GM12872 (cell line): ENCODE measurements at regions not wholly inside any gene's neighbourhood (a gene's known extent, or its start where the extent isn't known, plus 50 kb on each side); places are given as distances from the start of the nearest gene placed in this dataset.

Source experiments
- TF ChIP-seq, protein P1 (sequence below): IDR thresholded peaks from 3 replicates; pipeline ENCODE4 v1.5.1; 2011; ENCODE audit warnings: low read depth, mild to moderate bottlenecking, low read length, moderate library complexity; ENCODE audit not compliant: insufficient read depth

GRCh38 chr18:73286584-73286983, 418.8 kb upstream of the NETO1 start:
- TF ChIP-seq, protein P1, sequence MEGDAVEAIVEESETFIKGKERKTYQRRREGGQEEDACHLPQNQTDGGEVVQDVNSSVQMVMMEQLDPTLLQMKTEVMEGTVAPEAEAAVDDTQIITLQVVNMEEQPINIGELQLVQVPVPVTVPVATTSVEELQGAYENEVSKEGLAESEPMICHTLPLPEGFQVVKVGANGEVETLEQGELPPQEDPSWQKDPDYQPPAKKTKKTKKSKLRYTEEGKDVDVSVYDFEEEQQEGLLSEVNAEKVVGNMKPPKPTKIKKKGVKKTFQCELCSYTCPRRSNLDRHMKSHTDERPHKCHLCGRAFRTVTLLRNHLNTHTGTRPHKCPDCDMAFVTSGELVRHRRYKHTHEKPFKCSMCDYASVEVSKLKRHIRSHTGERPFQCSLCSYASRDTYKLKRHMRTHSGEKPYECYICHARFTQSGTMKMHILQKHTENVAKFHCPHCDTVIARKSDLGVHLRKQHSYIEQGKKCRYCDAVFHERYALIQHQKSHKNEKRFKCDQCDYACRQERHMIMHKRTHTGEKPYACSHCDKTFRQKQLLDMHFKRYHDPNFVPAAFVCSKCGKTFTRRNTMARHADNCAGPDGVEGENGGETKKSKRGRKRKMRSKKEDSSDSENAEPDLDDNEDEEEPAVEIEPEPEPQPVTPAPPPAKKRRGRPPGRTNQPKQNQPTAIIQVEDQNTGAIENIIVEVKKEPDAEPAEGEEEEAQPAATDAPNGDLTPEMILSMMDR: no peak

GRCh38 chr18:73283788-73284187, 416.0 kb upstream of the NETO1 start:
- TF ChIP-seq, protein P1: no peak

GRCh38 chr18:73283032-73283431, 415.2 kb upstream of the NETO1 start:
- TF ChIP-seq, protein P1: no peak

DNA sequence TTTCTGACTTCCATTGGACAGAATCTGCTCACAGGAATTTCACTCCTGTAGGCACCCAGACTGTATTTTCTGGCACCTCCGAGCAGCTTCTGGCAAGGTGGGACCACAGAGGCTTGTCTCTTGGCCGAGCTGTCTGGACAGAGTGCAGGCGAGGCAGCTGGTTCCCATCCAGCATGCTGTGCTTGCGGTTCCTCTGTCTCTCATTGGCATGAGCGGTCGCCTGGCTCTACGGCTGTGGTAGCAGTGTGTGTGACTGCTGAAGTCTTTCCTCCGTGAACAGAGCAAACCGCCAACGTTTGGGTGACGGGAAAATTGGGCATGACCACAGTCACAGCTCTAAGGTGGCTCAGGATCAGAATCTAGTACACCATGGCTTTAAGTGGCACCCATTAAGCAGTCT, 411.7 kb upstream of the NETO1 start:
- TF ChIP-seq, protein P1: no peak

DNA sequence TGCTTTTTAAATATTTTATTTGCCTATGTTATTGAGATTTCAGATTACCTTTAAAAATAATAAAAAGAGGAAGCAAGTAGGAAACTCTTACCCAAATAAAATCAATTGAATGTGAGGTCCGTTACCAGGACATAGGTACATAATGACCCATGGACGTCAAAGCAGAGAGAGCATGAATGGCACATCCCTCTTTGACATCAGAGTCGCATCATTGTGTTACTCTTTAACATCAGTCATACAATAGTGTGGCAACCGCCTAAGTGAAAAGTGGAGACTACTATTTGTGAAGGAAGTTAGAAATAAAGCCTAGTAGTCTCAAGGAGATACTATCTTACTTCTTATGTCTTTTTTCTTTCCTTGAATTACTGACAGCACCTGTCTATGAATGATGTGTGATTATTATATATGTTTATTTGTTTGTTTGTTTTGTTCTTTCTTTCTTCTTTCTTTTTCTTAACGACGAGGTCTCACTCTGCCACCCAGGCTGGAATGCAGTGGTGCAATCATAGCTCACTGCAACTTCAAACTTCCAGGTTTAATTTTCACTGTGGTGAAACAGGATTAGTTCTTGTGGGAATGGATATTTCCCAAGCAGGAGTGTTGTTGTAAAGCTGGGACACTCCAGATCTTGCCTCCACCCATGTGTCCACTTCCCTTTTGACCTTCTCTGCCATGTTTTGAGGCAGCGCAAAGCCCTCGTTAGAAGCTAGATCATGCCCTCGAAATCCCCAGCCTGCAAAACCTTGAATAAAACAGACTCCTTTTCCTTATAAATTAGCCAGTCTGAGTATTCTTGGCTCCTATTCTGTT, 407.2 kb upstream of the NETO1 start:
- TF ChIP-seq, protein P1: no peak

GRCh38 chr18:73270920-73271634, 403.3 kb upstream of the NETO1 start:
- TF ChIP-seq, protein P1: no peak

DNA sequence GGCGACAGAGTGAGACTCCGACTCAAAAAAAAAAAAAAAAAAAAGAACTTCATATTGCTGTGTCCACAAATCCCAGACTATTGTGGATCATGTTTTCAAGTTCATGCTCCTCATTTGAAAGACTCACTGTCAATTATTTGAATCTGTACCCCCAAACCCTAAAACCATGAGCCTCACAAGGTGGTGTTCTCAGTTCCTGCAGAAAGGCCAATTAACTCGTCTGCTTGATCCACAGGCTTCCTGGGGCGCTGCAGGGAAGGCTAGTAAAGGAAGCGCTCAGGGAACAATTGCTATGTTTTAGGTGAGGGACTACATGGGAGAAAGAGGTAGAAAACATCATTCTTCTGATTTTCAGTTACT, 396.8 kb upstream of the NETO1 start:
- TF ChIP-seq, protein P1: no peak
